ENCODE measurements at regions not wholly inside any gene's neighbourhood (a gene's known extent, or its start where the extent isn't known, plus 50 kb on each side); places are given as distances from the start of the nearest gene placed in this dataset.

DNA sequence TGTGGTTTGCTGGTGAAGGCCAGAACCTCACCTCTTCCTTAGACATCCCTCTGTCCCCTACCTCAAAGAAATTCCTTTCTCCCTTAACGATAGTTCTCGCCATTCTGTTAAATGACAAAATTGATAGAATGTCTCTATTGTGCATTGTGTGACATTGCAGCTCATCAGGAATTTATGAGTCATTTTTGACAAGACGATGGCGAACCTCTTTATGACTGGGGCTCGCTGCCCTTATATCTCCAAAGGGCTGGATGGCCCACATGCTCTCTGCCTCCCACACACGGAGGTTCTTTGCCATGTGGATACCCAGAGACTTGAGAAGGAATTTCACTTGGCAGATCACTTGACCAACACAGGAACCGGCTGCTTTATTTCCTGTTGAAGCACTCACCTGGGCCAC lies 66.8 kb upstream of the RPS6KA2 start:
- DNase-seq (ENCODE audit: low spot score), result no peak

DNA sequence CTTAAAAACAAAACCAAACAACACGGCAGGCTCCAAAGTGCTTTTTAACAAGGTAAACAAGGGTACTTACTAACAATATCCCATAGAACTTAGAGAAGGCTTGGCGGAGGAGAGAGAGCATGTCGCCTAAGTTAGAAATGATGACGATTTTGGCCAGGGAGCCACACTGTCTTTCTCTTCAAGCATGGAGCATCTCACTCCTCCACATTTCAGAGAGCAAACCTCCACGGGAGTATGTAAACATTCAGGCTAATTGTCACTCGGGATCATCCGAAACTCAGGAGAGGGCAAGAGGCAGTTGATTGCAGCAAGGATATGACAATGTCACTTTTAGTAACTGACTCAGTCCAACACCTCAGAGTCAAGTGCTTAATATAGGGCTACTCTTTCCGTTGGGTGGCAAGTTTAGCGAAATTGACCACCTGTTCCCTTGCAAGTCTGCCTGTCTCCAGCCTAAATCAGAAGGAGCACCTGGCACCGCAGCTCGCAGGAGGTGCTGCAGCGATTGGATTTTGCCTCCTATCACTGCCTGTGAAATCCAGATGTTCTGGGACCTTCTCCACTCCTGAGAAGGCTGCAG lies 65.8 kb upstream of the RPS6KA2 start:
- no peak for DNase-seq (ENCODE audit: low spot score)

DNA sequence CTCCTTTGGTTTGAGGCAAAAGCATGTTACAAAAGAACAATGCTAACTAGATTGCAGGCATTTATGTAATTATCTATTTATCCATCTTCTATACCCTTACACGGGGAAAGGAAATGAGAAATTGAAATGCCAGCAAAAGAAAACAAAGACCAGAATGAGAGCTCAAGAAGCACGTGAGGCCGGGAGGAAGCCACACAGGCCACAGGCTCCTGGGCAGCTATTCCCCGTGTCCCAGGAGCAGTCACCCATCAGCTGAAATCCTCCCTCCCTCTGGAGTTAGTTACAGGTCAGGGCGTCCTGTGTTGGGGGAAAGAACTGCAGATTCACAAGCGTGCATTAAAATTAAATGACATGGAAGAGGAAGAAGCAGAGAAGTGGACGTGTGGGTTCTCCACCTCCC lies 64.7 kb upstream of the RPS6KA2 start:
- DNase-seq (ENCODE audit: low spot score), result no peak

DNA sequence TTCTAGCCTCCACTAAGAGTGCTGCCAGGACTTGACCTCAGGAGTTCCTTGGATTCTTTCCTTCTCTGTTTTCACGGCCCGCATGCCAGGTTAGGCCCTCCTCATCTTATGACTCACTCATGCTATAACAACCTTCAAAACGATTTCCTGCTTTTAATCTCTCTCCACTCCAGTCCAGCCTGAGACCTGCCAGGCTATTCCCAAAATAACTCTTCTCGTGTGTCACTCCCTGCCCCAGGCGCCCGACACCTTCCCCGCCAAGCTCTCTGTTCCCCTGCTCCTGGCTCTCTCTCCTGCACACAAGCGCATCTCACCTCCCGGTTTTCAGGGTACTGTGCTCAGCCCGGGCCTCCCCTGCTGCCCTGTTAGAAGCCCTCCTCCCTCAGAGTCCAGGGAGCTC lies 64.1 kb upstream of the RPS6KA2 start:
- DNase-seq (ENCODE audit: low spot score), result no peak

DNA sequence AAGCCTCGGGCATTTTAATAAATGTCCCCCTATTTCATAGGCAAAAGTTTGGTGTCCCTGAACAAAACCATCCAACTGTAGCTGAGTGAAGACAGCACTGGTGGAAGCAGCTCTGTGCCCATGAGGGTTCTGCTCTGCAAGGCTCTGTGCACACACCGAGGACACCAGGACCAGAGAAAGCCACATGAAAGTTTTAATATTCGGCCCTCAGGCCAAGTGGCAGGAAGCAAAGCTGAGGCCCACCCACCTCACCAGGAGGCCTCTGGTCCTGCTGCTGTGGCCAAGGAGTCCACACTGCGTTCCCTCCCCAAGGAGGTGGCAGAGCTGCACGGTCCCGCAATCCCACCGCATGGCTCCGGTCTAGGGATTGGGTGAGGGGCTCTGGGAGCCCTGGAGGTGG lies 62.6 kb upstream of the RPS6KA2 start:
- no peak for DNase-seq (ENCODE audit: low spot score)

DNA sequence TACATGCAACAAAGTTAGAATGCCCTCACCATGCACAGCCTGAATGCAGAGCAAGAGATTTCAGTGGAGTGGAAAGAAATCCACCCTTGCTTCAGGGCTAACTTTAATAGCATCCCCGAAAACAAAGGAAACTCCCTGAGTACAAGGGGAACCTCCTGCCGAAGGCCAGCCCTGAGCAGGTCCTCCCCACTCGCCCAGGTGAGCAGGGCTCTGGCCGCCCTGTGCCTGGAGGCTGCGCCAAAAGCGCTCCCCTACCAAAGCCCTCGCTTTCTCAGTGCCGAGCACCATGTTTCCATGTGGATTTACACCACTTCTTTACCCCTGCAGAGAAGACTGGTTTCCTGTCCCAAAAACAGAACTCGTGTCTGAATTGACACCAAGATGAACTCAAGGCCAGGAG lies 61.9 kb upstream of the RPS6KA2 start:
- no peak for DNase-seq (ENCODE audit: low spot score)

DNA sequence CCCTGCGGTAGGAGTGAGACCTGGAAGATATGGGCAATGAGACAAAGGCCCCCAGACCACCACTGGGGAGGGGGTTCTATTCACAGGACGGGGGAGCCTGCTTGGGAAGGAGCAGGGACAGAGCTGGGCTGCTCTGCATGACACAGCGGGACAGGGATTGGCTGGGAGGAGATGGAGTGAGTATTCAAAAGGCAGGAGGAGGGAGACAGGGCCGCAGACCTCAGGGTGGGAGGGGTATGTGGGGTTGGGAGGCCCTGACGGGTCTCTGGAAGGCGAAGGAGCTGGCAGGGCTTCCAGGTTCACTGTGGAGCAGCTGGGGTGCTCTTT lies 60.8 kb upstream of the RPS6KA2 start:
- no peak for DNase-seq (ENCODE audit: low spot score)

- DNase-seq (ENCODE audit: low spot score), result no peak
Measured at GRCh38 chr6:166687070-166687878, 60.2 kb upstream of the RPS6KA2 start.

DNA sequence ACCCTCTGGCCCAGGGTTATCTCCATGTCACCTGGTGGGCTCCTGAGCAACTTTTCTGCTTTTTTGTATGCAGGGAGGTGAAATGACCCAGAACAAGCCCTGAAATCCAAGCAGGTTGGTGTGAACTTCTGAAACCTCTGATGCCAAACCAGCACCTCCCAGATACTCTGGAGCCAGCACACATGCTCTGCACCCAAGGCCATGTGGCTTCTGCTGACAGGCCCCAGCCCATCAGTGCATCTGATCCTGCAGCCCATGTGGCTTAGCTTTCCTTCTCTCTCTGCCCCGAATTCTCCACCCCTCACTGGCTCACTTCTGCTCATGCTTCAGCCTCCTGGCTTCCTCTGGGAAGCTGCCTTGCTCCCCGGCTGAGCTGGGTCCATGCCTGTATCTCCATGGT lies 59.3 kb upstream of the RPS6KA2 start:
- no peak for DNase-seq (ENCODE audit: low spot score)

DNA sequence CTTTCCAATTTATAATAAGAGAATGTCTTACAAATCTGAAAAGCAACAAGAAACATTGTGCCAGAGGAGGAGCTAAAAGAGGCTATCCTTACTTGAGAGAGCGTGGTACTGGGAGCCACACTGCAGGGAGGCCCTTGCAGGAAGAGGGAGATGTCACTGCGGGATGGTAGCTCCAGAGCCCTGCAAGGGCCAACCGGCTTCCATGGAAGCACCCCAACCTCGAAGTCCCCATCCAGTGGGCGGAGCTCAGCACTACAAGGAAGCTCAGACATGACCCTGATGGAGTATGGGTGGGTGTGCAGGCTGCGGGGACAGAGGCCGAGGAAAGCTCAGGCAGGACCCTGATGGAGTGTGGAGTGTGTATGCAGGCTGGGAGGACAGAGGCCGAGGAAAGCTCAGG lies 57.8 kb upstream of the RPS6KA2 start:
- no peak for DNase-seq (ENCODE audit: low spot score)

DNA sequence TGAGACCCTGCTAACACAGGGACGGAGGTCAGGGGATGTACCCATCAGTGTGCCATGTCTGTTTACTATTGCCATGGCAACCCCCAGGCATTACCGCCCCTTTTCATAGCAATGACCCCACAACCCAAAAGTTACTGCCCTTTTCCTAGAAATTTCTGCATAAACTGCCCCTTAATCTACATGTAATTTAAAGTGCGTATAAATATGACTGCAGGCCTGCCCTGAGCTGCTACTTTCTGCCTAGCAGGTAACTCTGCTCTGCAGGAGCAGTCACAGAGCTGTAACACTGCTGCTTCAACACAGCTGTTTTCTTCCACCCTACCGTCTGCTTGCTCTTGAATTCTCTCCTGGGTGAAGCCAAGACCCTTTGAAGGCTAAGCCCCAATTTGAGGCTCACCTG lies 57.1 kb upstream of the RPS6KA2 start:
- no peak for DNase-seq (ENCODE audit: low spot score)

DNA sequence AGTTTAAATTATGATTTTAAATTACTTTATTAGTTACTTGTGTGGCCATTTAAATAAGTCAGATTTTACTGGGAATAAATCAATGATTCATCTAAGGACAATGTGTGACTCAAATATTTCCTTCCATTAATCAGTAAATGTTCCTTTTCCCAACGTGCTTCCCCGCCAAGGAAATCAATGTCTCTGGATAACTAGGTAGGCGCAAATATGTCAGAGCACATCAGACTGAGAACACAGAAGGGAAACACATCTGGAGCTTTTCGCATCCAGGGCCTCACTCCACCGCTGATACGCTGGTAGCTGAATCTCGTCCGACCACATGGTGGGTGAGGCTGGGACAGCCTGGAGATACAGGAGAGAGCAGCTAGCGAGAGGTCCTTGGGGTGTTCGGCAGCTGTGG lies 56.4 kb upstream of the RPS6KA2 start:
- DNase-seq (ENCODE audit: low spot score), result no peak

DNA sequence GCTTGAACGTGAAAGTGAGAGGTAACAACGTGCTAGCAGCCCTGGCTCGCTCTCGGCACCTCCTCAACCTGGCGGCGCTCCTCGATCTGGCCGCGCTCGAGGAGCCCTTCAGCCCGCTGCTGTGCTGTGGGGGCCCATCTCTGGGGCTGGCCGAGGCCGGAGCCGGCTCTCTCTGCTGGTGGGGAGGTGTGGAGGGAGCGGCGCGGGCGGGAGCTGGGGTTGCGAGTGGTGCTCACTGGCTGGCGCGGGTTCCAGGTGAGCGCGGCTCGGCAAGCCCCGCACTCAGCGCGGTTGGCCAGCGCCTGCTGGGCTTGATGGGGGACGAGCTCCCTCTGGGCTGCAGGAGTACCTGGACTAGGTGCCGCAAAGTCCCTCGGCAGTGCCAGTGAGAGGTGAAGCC lies 52.5 kb upstream of the RPS6KA2 start:
- DNase-seq (ENCODE audit: low spot score), result no peak

DNA sequence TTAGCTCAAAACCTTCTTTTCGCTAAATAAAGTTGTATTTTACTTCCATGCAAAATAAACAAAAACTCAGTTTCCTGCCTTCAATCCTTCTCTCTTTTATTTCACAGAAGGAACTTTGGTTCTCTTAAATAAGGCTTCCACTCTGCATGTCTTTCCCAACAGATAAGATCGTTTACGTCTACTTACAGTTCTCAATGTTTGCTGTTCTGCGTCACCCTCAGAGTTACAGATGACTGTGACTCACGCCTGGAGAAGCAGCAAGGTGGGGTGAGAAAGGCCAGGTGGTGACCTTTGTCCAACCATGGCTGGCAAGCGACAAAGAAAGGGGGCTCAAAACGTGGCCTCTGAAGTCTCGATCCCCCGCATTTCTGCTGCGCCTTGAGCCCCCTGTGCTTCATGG lies 51.4 kb upstream of the RPS6KA2 start:
- DNase-seq (ENCODE audit: low spot score), result no peak

GRCh38 chr6:166677941-166678340 lies 50.9 kb upstream of the RPS6KA2 start:
- no peak for DNase-seq (ENCODE audit: low spot score)

All from hematopoietic multipotent progenitor cell treated with erythropoietin and hydrocortisone succinate and interleukin-3 and kit ligand, for 15 days (in vitro differentiated cells).